GM12865 (cell line): ENCODE measurements at regions not wholly inside any gene's neighbourhood (a gene's known extent, or its start where the extent isn't known, plus 50 kb on each side); places are given as distances from the start of the nearest gene placed in this dataset.

Experiments
- DNase-seq: peaks from one replicate; pipeline ENCODE4 v3.0.0; 2010; ENCODE audit warnings: low read depth
- H3K4me3 ChIP-seq: 2 replicates; pipeline ENCODE4 v1.5.1; 2011; ENCODE audit warnings: mild to moderate bottlenecking, low read depth, low read length, control low read depth
- TF ChIP-seq, protein P1 (sequence below): IDR thresholded peaks from 2 replicates; pipeline ENCODE4 v1.5.1; 2011; ENCODE audit warnings: low read length, control low read depth, low read depth, inconsistent platforms; ENCODE audit not compliant: insufficient read depth; ENCODE audit errors: missing control alignments

DNA sequence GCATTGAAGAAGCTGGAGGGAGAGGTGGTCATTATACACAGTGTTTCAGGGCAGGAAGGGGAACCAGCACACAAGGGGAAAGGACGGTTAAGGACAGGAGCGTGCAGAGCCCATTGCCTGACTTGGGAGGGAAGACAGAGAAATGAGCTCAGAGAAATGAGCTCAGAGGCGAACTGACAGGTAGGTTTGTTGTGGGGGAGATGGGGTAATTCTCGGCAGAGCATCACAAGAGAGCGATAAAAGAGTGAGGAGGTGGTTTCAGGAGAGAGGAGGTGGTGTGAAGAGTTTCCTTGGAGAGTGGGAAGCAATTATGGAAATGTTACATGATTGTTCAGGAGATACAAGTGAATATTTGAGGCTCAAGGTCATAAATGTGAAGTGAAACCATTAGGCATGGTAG lies 61.0 kb downstream of the MRGPRX1 start:
- TF ChIP-seq, protein P1, sequence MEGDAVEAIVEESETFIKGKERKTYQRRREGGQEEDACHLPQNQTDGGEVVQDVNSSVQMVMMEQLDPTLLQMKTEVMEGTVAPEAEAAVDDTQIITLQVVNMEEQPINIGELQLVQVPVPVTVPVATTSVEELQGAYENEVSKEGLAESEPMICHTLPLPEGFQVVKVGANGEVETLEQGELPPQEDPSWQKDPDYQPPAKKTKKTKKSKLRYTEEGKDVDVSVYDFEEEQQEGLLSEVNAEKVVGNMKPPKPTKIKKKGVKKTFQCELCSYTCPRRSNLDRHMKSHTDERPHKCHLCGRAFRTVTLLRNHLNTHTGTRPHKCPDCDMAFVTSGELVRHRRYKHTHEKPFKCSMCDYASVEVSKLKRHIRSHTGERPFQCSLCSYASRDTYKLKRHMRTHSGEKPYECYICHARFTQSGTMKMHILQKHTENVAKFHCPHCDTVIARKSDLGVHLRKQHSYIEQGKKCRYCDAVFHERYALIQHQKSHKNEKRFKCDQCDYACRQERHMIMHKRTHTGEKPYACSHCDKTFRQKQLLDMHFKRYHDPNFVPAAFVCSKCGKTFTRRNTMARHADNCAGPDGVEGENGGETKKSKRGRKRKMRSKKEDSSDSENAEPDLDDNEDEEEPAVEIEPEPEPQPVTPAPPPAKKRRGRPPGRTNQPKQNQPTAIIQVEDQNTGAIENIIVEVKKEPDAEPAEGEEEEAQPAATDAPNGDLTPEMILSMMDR = no peak
- DNase-seq = no peak
- H3K4me3 ChIP-seq = no peak overlapping the region

DNA sequence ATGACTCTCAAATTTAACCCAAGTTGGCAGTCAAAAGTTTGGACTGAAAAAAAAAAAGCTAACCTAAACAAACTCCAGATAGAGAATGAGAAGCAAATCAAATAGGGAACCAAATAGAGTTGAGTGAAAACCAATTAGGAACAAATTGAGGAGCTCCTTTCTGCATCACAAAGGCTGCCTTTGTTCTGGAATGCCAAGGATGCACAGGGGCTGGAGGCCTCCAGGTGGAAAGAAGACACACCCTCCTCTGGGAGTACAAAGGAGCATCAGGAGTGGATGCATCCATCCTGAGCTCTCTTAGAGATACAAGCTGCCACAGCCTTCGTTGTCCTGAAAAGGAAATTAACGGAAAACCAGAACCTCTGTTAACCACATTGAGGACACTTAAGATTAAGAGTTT lies 73.3 kb downstream of the MRGPRX1 start:
- DNase-seq = no peak

DNA sequence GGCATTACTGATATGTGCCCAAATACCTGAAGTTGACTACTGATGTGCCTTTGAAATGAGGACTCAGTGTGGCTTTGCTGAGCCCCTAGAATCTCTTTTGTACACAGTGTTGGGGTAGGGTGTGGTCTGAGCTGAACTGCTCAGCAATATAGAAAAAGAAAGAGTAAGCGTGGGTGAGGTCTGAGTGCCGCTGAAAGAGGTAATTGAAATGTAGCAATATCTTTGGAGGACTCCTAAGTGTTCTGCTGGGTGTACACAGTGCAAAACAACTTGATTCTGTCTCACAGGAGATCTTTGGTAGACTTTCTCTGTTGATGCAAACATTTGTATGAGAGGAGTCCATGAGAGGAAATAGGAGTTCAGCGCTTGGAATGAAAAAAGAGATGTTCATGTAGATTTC lies 73.7 kb upstream of the PTPN5 start:
- TF ChIP-seq, protein P1 = no peak

More for the DNA sequence above, 73.3 kb downstream of the MRGPRX1 start:
- no peak overlapping the region for H3K4me3 ChIP-seq
- TF ChIP-seq, protein P1 = no peak

DNA sequence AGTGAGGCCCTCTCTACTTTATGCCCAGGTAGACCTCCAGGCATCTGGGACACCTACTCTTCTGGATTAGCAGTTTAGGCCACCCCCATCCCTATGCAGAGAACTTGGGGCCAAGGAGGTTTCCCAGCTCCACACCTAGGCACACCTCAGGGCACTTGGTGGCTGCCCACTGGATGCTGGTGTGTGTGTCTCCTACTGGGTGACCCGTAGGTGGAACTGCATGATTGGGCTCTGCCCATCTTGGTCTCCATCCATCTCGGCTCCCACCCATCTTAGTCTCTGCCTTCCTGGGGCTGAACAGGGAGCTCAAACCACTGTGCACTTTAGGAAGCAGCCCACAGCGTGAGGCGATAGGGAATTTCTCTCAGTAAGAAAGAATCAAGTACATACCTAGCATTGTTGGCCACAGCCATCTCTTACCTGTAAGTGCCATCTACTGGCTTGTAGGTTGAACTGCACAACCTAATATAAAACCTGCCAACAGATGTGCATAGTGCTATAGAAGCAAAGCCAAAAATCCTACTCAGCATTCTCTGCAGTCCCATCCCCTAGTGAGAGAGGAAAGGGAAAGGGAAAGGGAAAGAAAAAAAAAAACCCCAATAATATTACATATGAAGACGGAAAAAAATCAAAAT lies 61.6 kb upstream of the PTPN5 start:
- TF ChIP-seq, protein P1 = peak; percentile 71
- H3K4me3 ChIP-seq = no peak overlapping the region
- DNase-seq = peak; percentile 48

More for the DNA sequence above, 73.7 kb upstream of the PTPN5 start:
- no peak overlapping the region for H3K4me3 ChIP-seq
- no peak for DNase-seq

DNA sequence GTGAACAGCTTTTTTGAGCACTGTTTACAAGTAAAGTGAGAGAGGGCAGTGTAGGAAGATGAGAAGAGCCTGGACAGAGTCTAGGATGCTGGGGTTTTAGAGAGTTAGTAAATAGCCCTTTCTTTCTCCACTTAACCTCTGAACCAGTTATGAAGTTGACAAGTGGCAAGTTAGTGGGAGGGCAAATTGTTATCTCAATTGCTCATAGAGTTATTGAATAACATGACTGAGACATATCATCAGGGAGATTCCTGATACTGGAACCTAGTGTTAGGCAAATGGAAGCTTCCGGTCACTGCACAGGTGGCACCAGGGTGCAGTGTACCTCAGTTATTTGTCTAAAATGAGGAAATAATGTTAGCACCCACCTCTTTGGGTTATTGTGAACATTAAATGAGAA lies 57.8 kb upstream of the PTPN5 start:
- DNase-seq = no peak
- TF ChIP-seq, protein P1 = no peak
- no peak overlapping the region for H3K4me3 ChIP-seq

DNA sequence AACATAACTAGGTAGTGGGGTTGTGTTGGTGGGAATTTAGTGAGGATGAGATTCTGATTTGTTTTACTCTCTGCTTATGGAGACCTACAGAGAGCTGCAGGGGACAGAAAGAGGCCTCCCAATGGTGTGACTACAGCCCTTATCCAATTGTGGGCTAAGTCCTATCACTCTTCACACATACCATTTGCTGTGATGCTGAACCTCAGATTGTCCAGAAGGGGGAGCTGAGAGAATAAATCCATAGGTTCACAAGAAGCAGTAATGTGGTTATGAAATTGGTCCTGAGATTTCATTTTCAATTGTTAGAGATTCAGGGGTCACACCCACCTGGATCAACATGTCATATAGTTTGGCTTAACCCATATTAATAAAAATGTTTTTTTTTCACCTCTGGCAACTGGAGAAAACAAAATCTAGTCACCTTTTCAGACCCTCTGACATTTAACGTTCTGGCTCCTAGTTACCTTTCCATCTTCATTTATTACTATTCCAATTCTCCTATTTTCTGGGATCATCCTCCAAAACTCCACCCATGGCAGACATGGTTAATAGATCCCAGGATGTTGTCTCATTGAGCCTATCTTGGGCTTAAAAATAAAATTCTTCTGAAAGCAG lies 53.3 kb upstream of the PTPN5 start:
- H3K4me3 ChIP-seq = no peak overlapping the region
- DNase-seq = peak; percentile 40
- TF ChIP-seq, protein P1 = peak; percentile 69
